GM12872 (cell line): ENCODE measurements at regions not wholly inside any gene's neighbourhood (a gene's known extent, or its start where the extent isn't known, plus 50 kb on each side); places are given as distances from the start of the nearest gene placed in this dataset.

Experiments
- CTCF ChIP-seq: IDR thresholded peaks from 3 replicates; pipeline ENCODE4 v1.5.1; 2011; ENCODE audit warnings: low read depth, mild to moderate bottlenecking, low read length, moderate library complexity; ENCODE audit not compliant: insufficient read depth

- no peak for TF ChIP-seq CTCF
Measured at GRCh38 chr16:58933186-58933585, 199.1 kb upstream of the GOT2 start.

- no peak for TF ChIP-seq CTCF
Measured at GRCh38 chr16:58931436-58931835, 197.3 kb upstream of the GOT2 start.

GRCh38 chr16:58923094-58923493 lies 189.0 kb upstream of the GOT2 start:
- TF ChIP-seq CTCF, result no peak

- no peak for TF ChIP-seq CTCF
Measured at GRCh38 chr16:58913456-58913855, 179.3 kb upstream of the GOT2 start.

- no peak for TF ChIP-seq CTCF
Measured at GRCh38 chr16:58912571-58912970, 178.5 kb upstream of the GOT2 start.

- no peak for TF ChIP-seq CTCF
Measured at GRCh38 chr16:58906981-58907715, 173.0 kb upstream of the GOT2 start.

GRCh38 chr16:58904291-58904690 lies 170.2 kb upstream of the GOT2 start:
- no peak for TF ChIP-seq CTCF
